A549 (cell line): ENCODE measurements at regions not wholly inside any gene's neighbourhood (a gene's known extent, or its start where the extent isn't known, plus 50 kb on each side); places are given as distances from the start of the nearest gene placed in this dataset.

Experiments used
- ATAC-seq, 2 experiments: fragments of 200-7000 bp in 1 of 2; fragments of >200 bp in 1 of 2; cut with Nextera tagmentation in 1 of 2; cut with Tn5 transposase in 1 of 2; 3 replicates each; pipeline versions ENCODE4 v1.8.0 to v1.9.1; 2018 to 2020; ENCODE audit warnings: mild to moderate bottlenecking in 1 of 2, moderate library complexity in 1 of 2
- CTCF ChIA-PET: fragments of 300-600 bp; sonication (Branson Sonifier 250); formaldehyde crosslinking; extraction: SDS; loops from one replicate; lab custom pipeline; 2021; ENCODE audit warnings: antibody characterized with exemption, inconsistent platforms; lab: Yijun Ruan, JAX
- POLR2A ChIA-PET: fragments of 350-600 bp; formaldehyde crosslinking; extraction: SDS; loops from one replicate; lab custom pipeline; 2021; ENCODE audit warnings: antibody characterized with exemption, inconsistent platforms; lab: Yijun Ruan, JAX
- DNase-seq, 2 experiments: peaks; one replicate each; pipeline versions ENCODE4 v3.0.0 to v3.0.0-alpha.2; 2011 to 2016; ENCODE audit warnings: low read depth in 1 of 2, low spot score in 1 of 2
- FAIRE-seq: peaks from 2 replicates; lab custom pipeline; 2011; peaks lifted over from hg19 to GRCh38; lab: Jason Lieb, UNC
- H3K27ac ChIP-seq, 2 experiments: fragments of >200 bp; sonication (Bioruptor Twin); formaldehyde crosslinking; 3 replicates each; pipeline ENCODE4 v1.5.1; 2016 to 2017
- H3K4me1 ChIP-seq: fragments of >200 bp; sonication (Bioruptor Twin); formaldehyde crosslinking; 3 replicates; pipeline ENCODE4 v1.6.1; 2016
- H3K4me2 ChIP-seq: fragments of >200 bp; sonication (Bioruptor Twin); formaldehyde crosslinking; 3 replicates; pipeline ENCODE4 v1.6.1; 2016
- H3K4me3 ChIP-seq: fragments of >200 bp; sonication (Bioruptor Twin); formaldehyde crosslinking; 3 replicates; pipeline ENCODE4 v1.5.1; 2016
- H3K9me3 ChIP-seq: fragments of >200 bp; sonication (Bioruptor Twin); formaldehyde crosslinking; 3 replicates; pipeline ENCODE4 v1.6.1; 2016
- BHLHE40 ChIP-seq: IDR thresholded peaks from 2 replicates; pipeline ENCODE4 v1.6.1; 2012; ENCODE audit warnings: low read depth, low read length, inconsistent platforms
- CBX8 ChIP-seq: fragments of 200-600 bp; sonication (generic); IDR thresholded peaks from 2 replicates; pipeline ENCODE4 v1.6.1; 2016
- EHMT2 ChIP-seq: fragments of 200-600 bp; sonication (generic); IDR thresholded peaks from 2 replicates; pipeline ENCODE4 v1.6.1; 2016; ENCODE audit warnings: antibody characterized with exemption, low read depth, mild to moderate bottlenecking, moderate library complexity
- EP300 ChIP-seq, 2 experiments: fragments of >200 bp; sonication (Bioruptor Twin); formaldehyde crosslinking; IDR thresholded peaks; 2 replicates in 1 of 2; 3 replicates in 1 of 2; pipeline ENCODE4 v1.6.1; 2016 to 2017
- FOSB ChIP-seq: fragments of 250-450 bp; sonication (Bioruptor Pico); IDR thresholded peaks from 2 replicates; pipeline ENCODE4 v1.5.0; 2020; ENCODE audit warnings: mild to moderate bottlenecking, moderate library complexity
- FOXS1 ChIP-seq: fragments of 250-450 bp; sonication (Bioruptor Pico); IDR thresholded peaks from 2 replicates; pipeline ENCODE4 v1.5.0; 2020; ENCODE audit warnings: mild to moderate bottlenecking, moderate library complexity
- HEYL ChIP-seq: fragments of 250-450 bp; sonication (Bioruptor Pico); IDR thresholded peaks from 2 replicates; pipeline ENCODE4 v1.8.0; 2021; ENCODE audit warnings: mild to moderate bottlenecking, moderate library complexity
- HOXA7 ChIP-seq: fragments of 250-450 bp; sonication (Bioruptor Pico); IDR thresholded peaks from 2 replicates; pipeline ENCODE4 v1.5.0; 2020; ENCODE audit warnings: mild to moderate bottlenecking, moderate library complexity
- HOXB5 ChIP-seq: fragments of 250-450 bp; sonication (Bioruptor Pico); IDR thresholded peaks from 2 replicates; pipeline ENCODE4 v1.5.0; 2020; ENCODE audit warnings: mild to moderate bottlenecking, moderate library complexity
- JUNB ChIP-seq: fragments of >200 bp; sonication (Bioruptor Twin); formaldehyde crosslinking; IDR thresholded peaks from 2 replicates; pipeline ENCODE4 v1.6.1; 2016
- KDM1A ChIP-seq: fragments of 200-600 bp; sonication (generic); IDR thresholded peaks from 2 replicates; pipeline ENCODE4 v1.6.1; 2016; ENCODE audit warnings: low read depth, mild to moderate bottlenecking
- MAFK ChIP-seq: fragments of 450-650 bp; IDR thresholded peaks from 2 replicates; pipeline ENCODE4 v1.6.1; 2014; ENCODE audit not compliant: partially characterized antibody
- NFE2L2 ChIP-seq: fragments of 150-350 bp; conservative IDR thresholded peaks from 2 replicates; pipeline ENCODE4 v1.6.1; 2014; ENCODE audit warnings: low read length
- POLR2A ChIP-seq: IDR thresholded peaks from 2 replicates; pipeline ENCODE4 v1.6.1; 2012; ENCODE audit warnings: mild to moderate bottlenecking, low read length
- RCOR1 ChIP-seq: fragments of 150-350 bp; IDR thresholded peaks from 2 replicates; pipeline ENCODE4 v1.6.1; 2014; ENCODE audit warnings: antibody characterized with exemption, low read length, low read depth
- RNF2 ChIP-seq: fragments of 200-600 bp; sonication (generic); IDR thresholded peaks from 2 replicates; pipeline ENCODE4 v1.6.1; 2016; ENCODE audit warnings: low read depth, mild to moderate bottlenecking, antibody characterized with exemption, moderate library complexity, borderline replicate concordance
- SMC3 ChIP-seq: fragments of >200 bp; sonication (Bioruptor Twin); formaldehyde crosslinking; IDR thresholded peaks from 3 replicates; pipeline ENCODE4 v1.6.1; 2018; ENCODE audit warnings: inconsistent platforms
- TP53 ChIP-seq: fragments of 250-450 bp; sonication (Bioruptor Pico); IDR thresholded peaks from 2 replicates; pipeline ENCODE4 v1.5.0; 2021; ENCODE audit warnings: mild to moderate bottlenecking, moderate library complexity
- ZFP36 ChIP-seq: fragments of 450-650 bp; IDR thresholded peaks from 2 replicates; pipeline ENCODE4 v1.6.1; 2014; ENCODE audit warnings: borderline replicate concordance; ENCODE audit not compliant: partially characterized antibody
- ZNF302 ChIP-seq: fragments of 250-450 bp; sonication (Bioruptor Pico); IDR thresholded peaks from 2 replicates; pipeline ENCODE4 v1.9.0; 2021; ENCODE audit warnings: inconsistent platforms, mild to moderate bottlenecking, moderate library complexity
- WGBS: methylation state at CpG from one replicate; pipeline ENCODE4 v1.1.6; 2017; ENCODE audit errors: missing lambda C conversion rate; 5-methylcytosine and 5-hydroxymethylcytosine counted together
- TF ChIP-seq, protein P1 (sequence below): IDR thresholded peaks from 2 replicates; pipeline ENCODE4 v1.6.1; 2012; ENCODE audit warnings: low read depth, borderline replicate concordance
- TF ChIP-seq, protein P2 (sequence below): fragments of >200 bp; sonication (Bioruptor Twin); formaldehyde crosslinking; IDR thresholded peaks from 3 replicates; pipeline ENCODE4 v1.6.1; 2016
- TF ChIP-seq, protein P3 (sequence below): IDR thresholded peaks from 2 replicates; pipeline ENCODE4 v1.6.1; 2012
- TF ChIP-seq, protein P4 (sequence below): fragments of 250-450 bp; sonication (Bioruptor Pico); IDR thresholded peaks from 2 replicates; pipeline ENCODE4 v1.5.0; 2020; ENCODE audit warnings: low read depth, mild to moderate bottlenecking, moderate library complexity
- TF ChIP-seq, protein P5 (sequence below): fragments of 250-450 bp; sonication (Bioruptor Pico); IDR thresholded peaks from 2 replicates; pipeline ENCODE4 v1.5.0; 2021; ENCODE audit warnings: mild to moderate bottlenecking, moderate library complexity, borderline replicate concordance

DNA sequence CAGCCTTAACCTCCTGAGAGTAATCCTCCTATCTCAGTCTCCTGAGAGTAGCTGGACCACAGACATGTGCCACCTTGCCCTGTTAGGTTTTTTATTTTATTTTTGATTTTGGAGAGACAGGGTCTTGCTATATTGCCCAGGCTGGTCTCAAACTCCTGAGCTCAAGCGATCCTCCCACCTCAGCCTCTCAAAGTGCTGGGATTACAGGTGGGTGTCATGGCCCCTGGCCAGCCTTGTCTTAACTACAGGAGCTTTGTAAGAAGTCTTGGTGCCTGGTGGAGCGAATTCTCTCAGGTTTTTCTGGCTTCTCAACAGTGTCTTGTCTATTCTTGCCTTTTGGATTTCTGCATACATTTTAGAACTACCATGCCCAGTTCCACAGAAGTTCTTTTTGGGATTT, 546.4 kb downstream of the TBC1D22A start:
- H3K4me2 ChIP-seq, result no peak overlapping the region
- TF ChIP-seq POLR2A (no peak), HEYL (CRISPR knock-in tag) (no peak), RCOR1 (no peak), FOXS1 (CRISPR knock-in tag) (no peak), BHLHE40 (no peak), HOXA7 (CRISPR knock-in tag) (no peak), JUNB (no peak), MAFK (no peak), FOSB (CRISPR knock-in tag) (no peak), KDM1A (no peak), RNF2 (no peak), CBX8 (no peak), HOXB5 (no peak), TP53 (CRISPR knock-in tag) (no peak), SMC3 (no peak), NFE2L2 (no peak), EHMT2 (no peak), EP300 (IDR thresholded peaks at IDR 0.05) (no peak)
- TF ChIP-seq, protein P1, sequence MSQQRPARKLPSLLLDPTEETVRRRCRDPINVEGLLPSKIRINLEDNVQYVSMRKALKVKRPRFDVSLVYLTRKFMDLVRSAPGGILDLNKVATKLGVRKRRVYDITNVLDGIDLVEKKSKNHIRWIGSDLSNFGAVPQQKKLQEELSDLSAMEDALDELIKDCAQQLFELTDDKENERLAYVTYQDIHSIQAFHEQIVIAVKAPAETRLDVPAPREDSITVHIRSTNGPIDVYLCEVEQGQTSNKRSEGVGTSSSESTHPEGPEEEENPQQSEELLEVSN, result no peak
- no peak overlapping the region for H3K4me3 ChIP-seq
- FAIRE-seq, result no peak
- H3K9me3 ChIP-seq, result no peaks in the 10 kb centered on the region
- no peak for ATAC-seq
- 0 out of 6 replicates have a peak overlapping the region, but pooled peaks of 1 of the 2 experiments have one; percentile 31 for H3K27ac ChIP-seq
- peaks cover 4% of the 10 kb centered on the region; the same call in 1 of the 3 replicates for H3K4me1 ChIP-seq
- 82% methylated on average over 2 of the region's 2 CpGs for WGBS
- DNase-seq, result no peak
- ChIA-PET POLR2A (no interaction called here), CTCF (interaction anchor here (1.8 kb wide), 1 partner anchor 10 kb away, joined by 4 read pairs; no protein-coding TSS in a partner anchor)

DNA sequence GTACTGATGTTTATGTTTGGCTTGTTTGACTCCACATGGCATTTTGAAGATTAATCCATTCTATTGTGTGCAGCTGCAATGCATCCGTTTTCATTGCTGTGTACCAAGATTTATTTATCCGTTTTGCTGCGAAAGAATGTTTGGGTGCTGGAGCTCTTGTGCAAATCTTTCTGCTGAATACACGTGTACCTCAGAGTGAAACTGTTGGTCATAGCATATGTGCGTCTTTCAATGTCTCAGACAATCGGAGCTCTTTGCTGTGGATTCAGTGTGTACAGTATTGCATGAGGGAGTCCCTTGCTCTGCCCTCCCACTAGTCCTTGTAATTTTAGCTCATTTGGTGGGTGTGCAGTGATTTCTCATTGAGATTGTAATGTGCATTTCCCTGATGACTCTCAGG, 545.4 kb downstream of the TBC1D22A start:
- Histone ChIP-seq H3K9me3 (no peaks in the 10 kb centered on the region), H3K27ac (peak overlapping the region in 1 of 2 experiments; percentile 76; a peak in 5 of 6 replicates), H3K4me3 (no peak overlapping the region), H3K4me2 (no peak overlapping the region), H3K4me1 (peaks cover 4% of the 10 kb centered on the region; the same call in 1 of the 3 replicates)
- DNase-seq, result no peak
- CTCF ChIA-PET, result no interaction called here
- no peak for ATAC-seq
- TF ChIP-seq, protein P2, sequence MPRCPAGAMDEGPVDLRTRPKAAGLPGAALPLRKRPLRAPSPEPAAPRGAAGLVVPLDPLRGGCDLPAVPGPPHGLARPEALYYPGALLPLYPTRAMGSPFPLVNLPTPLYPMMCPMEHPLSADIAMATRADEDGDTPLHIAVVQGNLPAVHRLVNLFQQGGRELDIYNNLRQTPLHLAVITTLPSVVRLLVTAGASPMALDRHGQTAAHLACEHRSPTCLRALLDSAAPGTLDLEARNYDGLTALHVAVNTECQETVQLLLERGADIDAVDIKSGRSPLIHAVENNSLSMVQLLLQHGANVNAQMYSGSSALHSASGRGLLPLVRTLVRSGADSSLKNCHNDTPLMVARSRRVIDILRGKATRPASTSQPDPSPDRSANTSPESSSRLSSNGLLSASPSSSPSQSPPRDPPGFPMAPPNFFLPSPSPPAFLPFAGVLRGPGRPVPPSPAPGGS, result no peak
- TF ChIP-seq, protein P3, sequence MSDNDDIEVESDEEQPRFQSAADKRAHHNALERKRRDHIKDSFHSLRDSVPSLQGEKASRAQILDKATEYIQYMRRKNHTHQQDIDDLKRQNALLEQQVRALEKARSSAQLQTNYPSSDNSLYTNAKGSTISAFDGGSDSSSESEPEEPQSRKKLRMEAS, result no peak
- TF ChIP-seq ZNF302 (CRISPR knock-in tag) (no peak), ZFP36 (no peak)
- TF ChIP-seq, protein P4, sequence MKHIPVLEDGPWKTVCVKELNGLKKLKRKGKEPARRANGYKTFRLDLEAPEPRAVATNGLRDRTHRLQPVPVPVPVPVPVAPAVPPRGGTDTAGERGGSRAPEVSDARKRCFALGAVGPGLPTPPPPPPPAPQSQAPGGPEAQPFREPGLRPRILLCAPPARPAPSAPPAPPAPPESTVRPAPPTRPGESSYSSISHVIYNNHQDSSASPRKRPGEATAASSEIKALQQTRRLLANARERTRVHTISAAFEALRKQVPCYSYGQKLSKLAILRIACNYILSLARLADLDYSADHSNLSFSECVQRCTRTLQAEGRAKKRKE (CRISPR knock-in tag), result no peak
- TF ChIP-seq, protein P5, sequence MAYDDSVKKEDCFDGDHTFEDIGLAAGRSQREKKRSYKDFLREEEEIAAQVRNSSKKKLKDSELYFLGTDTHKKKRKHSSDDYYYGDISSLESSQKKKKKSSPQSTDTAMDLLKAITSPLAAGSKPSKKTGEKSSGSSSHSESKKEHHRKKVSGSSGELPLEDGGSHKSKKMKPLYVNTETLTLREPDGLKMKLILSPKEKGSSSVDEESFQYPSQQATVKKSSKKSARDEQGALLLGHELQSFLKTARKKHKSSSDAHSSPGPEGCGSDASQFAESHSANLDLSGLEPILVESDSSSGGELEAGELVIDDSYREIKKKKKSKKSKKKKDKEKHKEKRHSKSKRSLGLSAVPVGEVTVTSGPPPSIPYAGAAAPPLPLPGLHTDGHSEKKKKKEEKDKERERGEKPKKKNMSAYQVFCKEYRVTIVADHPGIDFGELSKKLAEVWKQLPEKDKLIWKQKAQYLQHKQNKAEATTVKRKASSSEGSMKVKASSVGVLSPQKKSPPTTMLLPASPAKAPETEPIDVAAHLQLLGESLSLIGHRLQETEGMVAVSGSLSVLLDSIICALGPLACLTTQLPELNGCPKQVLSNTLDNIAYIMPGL, result no peak
- WGBS, result 96% methylated on average over 6 of the region's 6 CpGs
- FAIRE-seq, result no peak
- POLR2A ChIA-PET, result no interaction called here
